K562 (cell line): ENCODE measurements at regions not wholly inside any gene's neighbourhood (a gene's known extent, or its start where the extent isn't known, plus 50 kb on each side); places are given as distances from the start of the nearest gene placed in this dataset.

ENCODE experiments used
- ATAC-seq: fragments of 200-7000 bp; cut with Tn5 transposase; 3 replicates; pipeline ENCODE4 v1.9.1; 2020; ENCODE audit warnings: moderate library complexity
- BruUV-seq: library from RNA; stranded (reverse); fragments of 400-500 nt; replicated peaks from 2 replicates; lab custom pipeline; 2021; lab: Mats Ljungman, UMichigan
- CTCF ChIA-PET: fragments of 300-600 bp; formaldehyde crosslinking; extraction: SDS; loops from one replicate; lab custom pipeline; 2021; ENCODE audit warnings: low intra/inter-chr PET ratio; lab: Yijun Ruan, JAX
- POLR2A ChIA-PET: fragments of 300-600, 350-650 bp; sonication (Branson Sonifier 250); formaldehyde crosslinking; extraction: SDS; loops from one replicate; lab custom pipeline; 2021; ENCODE audit warnings: antibody characterized with exemption, inconsistent platforms; lab: Yijun Ruan, JAX
- DNase-seq, 4 experiments: peaks; one replicate each; pipeline versions ENCODE4 v3.0.0 to v3.0.0-alpha.2; 2011 to 2018; ENCODE audit warnings: low spot score in 3 of 4, mixed read lengths in 3 of 4; ENCODE audit errors: extremely low read depth in 1 of 4
- FAIRE-seq: peaks from 2 replicates; lab custom pipeline; 2011; peaks lifted over from hg19 to GRCh38; lab: Jason Lieb, UNC
- H2AFZ ChIP-seq: 2 replicates; pipeline ENCODE4 v1.6.0; 2011; ENCODE audit warnings: low read depth, low read length, control low read depth, inconsistent platforms
- H3K27ac ChIP-seq: fragments of 200-600 bp; 3 replicates; pipeline ENCODE4 v1.8.0; 2011; ENCODE audit warnings: low read depth, mild to moderate bottlenecking, control low read depth, inconsistent platforms, low read length, moderate library complexity, mixed read lengths; ENCODE audit errors: extremely low read depth
- H3K27me3 ChIP-seq, 2 experiments: fragments of 300-600 bp in 1 of 2; 2 replicates in 1 of 2; 3 replicates in 1 of 2; pipeline versions ENCODE4 v1.6.0 to v1.8.0; 2011; ENCODE audit warnings: inconsistent platforms in 2 of 2, low read length in 2 of 2, mild to moderate bottlenecking in 1 of 2, mixed read lengths in 1 of 2, moderate library complexity in 1 of 2; ENCODE audit not compliant: control insufficient read depth in 2 of 2, insufficient read depth in 2 of 2
- H3K36me3 ChIP-seq: fragments of 300-600 bp; 3 replicates; pipeline ENCODE4 v1.8.0; 2011; ENCODE audit warnings: mild to moderate bottlenecking, low read length, inconsistent platforms; ENCODE audit not compliant: control insufficient read depth, insufficient read depth
- H3K4me1 ChIP-seq, 2 experiments: fragments of 200-600 bp in 1 of 2; replicated peaks in 1 of 2; 2 replicates in 1 of 2; 3 replicates in 1 of 2; pipeline versions ENCODE4 v1.5.1 to v1.8.0; 2011; ENCODE audit warnings: inconsistent platforms in 2 of 2, low read length in 2 of 2, mild to moderate bottlenecking in 1 of 2, mixed read lengths in 1 of 2, moderate library complexity in 1 of 2; ENCODE audit not compliant: control insufficient read depth in 2 of 2, insufficient read depth in 2 of 2
- H3K4me2 ChIP-seq: 2 replicates; pipeline ENCODE4 v1.6.1; 2011; ENCODE audit warnings: low read length, control low read depth, inconsistent platforms, mixed read lengths; ENCODE audit not compliant: insufficient read depth
- H3K4me3 ChIP-seq: fragments of 200-600 bp; sonication (generic), shearing (Covaris generic); 2 replicates; pipeline ENCODE4 v1.5.1; 2016; ENCODE audit warnings: control low read depth, inconsistent platforms
- H3K79me2 ChIP-seq: fragments of 200-600 bp; 3 replicates; pipeline ENCODE4 v1.8.0; 2011; ENCODE audit warnings: low read length, inconsistent platforms; ENCODE audit not compliant: control insufficient read depth, insufficient read depth
- H3K9ac ChIP-seq, 2 experiments: 2 replicates each; pipeline versions ENCODE4 v1.6.0 to v1.6.1; 2011; ENCODE audit warnings: low read depth in 2 of 2, low read length in 2 of 2, control low read depth in 1 of 2, inconsistent platforms in 1 of 2, mild to moderate bottlenecking in 1 of 2, mixed read lengths in 1 of 2; ENCODE audit not compliant: insufficient read depth in 1 of 2
- H3K9me1 ChIP-seq: one replicate; pipeline ENCODE4 v1.6.0; 2011; ENCODE audit warnings: inconsistent platforms, mild to moderate bottlenecking, low read length, moderate library complexity; ENCODE audit not compliant: control insufficient read depth, insufficient read depth
- H3K9me3 ChIP-seq: replicated peaks from 2 replicates; pipeline ENCODE4 v1.5.1; 2011; ENCODE audit warnings: low read depth, low read length, inconsistent platforms; ENCODE audit not compliant: control insufficient read depth, insufficient read depth
- H4K20me1 ChIP-seq: replicated peaks from 2 replicates; pipeline ENCODE4 v1.6.1; 2011; ENCODE audit warnings: low read length, inconsistent platforms, mixed read lengths; ENCODE audit not compliant: control insufficient read depth, insufficient read depth
- ATF1 ChIP-seq, 2 experiments: fragments of 450-650 bp in 1 of 2; IDR thresholded peaks; 2 replicates each; pipeline ENCODE4 v1.6.1; 2016; ENCODE audit warnings: missing compliant biosample characterization in 1 of 2, missing genetic modification characterization in 1 of 2
- MBD2 ChIP-seq: sonication (generic); IDR thresholded peaks from 2 replicates; pipeline ENCODE4 v1.6.1; 2016; ENCODE audit warnings: low read depth, borderline replicate concordance
- MCM7 ChIP-seq, 2 experiments: fragments of 450-650 bp; IDR thresholded peaks; 2 replicates each; pipeline ENCODE4 v1.6.1; 2016 to 2018
- MECOM ChIP-seq: fragments of 250-450 bp; sonication (Bioruptor Pico); IDR thresholded peaks from 2 replicates; pipeline ENCODE4 v1.8.0; 2022; ENCODE audit warnings: inconsistent platforms
- OTX1 ChIP-seq: fragments of 450-650 bp; formaldehyde crosslinking; IDR thresholded peaks from 2 replicates; pipeline ENCODE4 v1.4.0; 2022; ENCODE audit warnings: mild to moderate bottlenecking
- TCFL5 ChIP-seq: fragments of 250-450 bp; sonication (Bioruptor Pico); conservative IDR thresholded peaks from 2 replicates; pipeline ENCODE4 v1.6.1; 2021; ENCODE audit warnings: mild to moderate bottlenecking, moderate library complexity, matching md5 sums
- TRIM24 ChIP-seq, 2 experiments: fragments of 450-650 bp; IDR thresholded peaks; 2 replicates each; pipeline ENCODE4 v1.6.1; 2016
- YY1 ChIP-seq, 3 experiments: IDR thresholded peaks; 2 replicates each; pipeline ENCODE4 v1.6.1; 2011; ENCODE audit warnings: low read length in 2 of 3, mild to moderate bottlenecking in 2 of 3, moderate library complexity in 2 of 3, borderline replicate concordance in 1 of 3, control low read depth in 1 of 3, low read depth in 1 of 3; ENCODE audit not compliant: insufficient read depth in 3 of 3, insufficient replicate concordance in 2 of 3, control insufficient read depth in 1 of 3, insufficient read length in 1 of 3; ENCODE audit errors: extremely low read depth in 1 of 3
- ZNF764 ChIP-seq: fragments of 250-450 bp; sonication (Bioruptor Pico); IDR thresholded peaks from 2 replicates; pipeline ENCODE4 v1.4.0; 2020; ENCODE audit warnings: low read depth, mild to moderate bottlenecking, moderate library complexity
- WGBS: fragments of 100-300 bp; shearing (Covaris generic); methylation state at CpG from one replicate; pipeline ENCODE4 v1.1.6; 2016; ENCODE audit warnings: low coverage, mixed read lengths; ENCODE audit not compliant: insufficient coverage; ENCODE audit errors: missing lambda C conversion rate; 5-methylcytosine and 5-hydroxymethylcytosine counted together
- in situ Hi-C: fragments of 300-500 bp; cut with MboI; formaldehyde crosslinking; loops from 4 replicates; pipeline ENCODE4 v1.15.0; 2018; ENCODE audit warnings: inconsistent platforms, mixed read lengths
- intact Hi-C: fragments of 100-400 bp; cut with micrococcal nuclease; formaldehyde crosslinking; loops from 2 replicates; pipeline ENCODE4 v1.14.2; 2022
- TF ChIP-seq, protein P1 (sequence below): fragments of 250-450 bp; sonication (Bioruptor Pico); IDR thresholded peaks from 2 replicates; pipeline ENCODE4 v1.5.1; 2021; ENCODE audit warnings: mild to moderate bottlenecking

DNA sequence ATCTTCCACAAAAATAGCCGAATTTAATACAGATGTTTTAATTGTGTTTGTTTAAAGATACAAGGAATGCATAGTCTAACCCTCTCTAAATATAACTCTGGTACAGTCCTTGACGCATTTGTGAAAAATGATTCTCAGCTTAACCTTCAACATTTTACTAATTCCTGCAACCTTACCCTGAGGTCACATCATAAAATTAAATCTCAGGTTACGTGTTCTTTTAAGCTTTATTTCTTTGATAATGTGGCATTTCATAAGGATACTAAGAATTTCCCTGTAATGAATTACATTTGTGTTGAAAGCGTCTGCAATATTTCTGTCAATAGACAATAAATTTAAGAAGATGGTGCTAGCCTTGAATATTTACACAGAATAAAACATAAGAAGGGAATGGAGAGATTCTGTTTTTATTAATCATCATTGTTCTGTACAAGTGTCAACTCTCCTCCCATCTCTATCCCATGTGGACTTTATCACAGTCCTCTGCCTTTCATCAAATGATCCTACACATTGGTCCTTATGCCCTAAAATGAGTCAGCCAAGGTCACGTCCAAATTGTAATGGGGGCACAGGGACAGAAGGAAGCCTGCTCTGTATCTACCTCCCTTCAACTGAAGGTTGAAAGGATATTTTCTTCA lies 769.3 kb upstream of the FLRT2 start:
- Histone ChIP-seq H4K20me1 (no peaks in the 10 kb centered on the region), H3K4me2 (no peak overlapping the region), H3K9me3 (no peaks in the 10 kb centered on the region), H3K27me3 (no peaks in the 10 kb centered on the region), H2AFZ (no peak overlapping the region), H3K9me1 (no peaks in the 10 kb centered on the region), H3K36me3 (no peaks in the 10 kb centered on the region), H3K79me2 (no peaks in the 10 kb centered on the region), H3K4me1 (no peaks in the 10 kb centered on the region), H3K27ac (no peak overlapping the region), H3K9ac (no peak overlapping the region), H3K4me3 (no peak overlapping the region)
- CTCF ChIA-PET, result no interaction called here
- no TSS peak for BruUV-seq
- DNase-seq, result no peak
- no peak for TF ChIP-seq YY1 (IDR thresholded peaks at IDR 0.05; ENCODE audit: borderline replicate concordance in 1 of 3, control insufficient read depth in 1 of 3, extremely low read depth in 1 of 3, insufficient read depth in 3 of 3, insufficient read length in 1 of 3, insufficient replicate concordance in 2 of 3, low read depth in 1 of 3, low read length in 2 of 3)
- TF ChIP-seq MECOM, result no peak
- TF ChIP-seq ZNF764 (CRISPR knock-in tag), result no peak
- no peak for TF ChIP-seq TRIM24 (IDR thresholded peaks at IDR 0.05)
- no peak for TF ChIP-seq MCM7 (IDR thresholded peaks at IDR 0.05)
- no peak for TF ChIP-seq OTX1 (CRISPR knock-in tag)
- TF ChIP-seq, protein P1, sequence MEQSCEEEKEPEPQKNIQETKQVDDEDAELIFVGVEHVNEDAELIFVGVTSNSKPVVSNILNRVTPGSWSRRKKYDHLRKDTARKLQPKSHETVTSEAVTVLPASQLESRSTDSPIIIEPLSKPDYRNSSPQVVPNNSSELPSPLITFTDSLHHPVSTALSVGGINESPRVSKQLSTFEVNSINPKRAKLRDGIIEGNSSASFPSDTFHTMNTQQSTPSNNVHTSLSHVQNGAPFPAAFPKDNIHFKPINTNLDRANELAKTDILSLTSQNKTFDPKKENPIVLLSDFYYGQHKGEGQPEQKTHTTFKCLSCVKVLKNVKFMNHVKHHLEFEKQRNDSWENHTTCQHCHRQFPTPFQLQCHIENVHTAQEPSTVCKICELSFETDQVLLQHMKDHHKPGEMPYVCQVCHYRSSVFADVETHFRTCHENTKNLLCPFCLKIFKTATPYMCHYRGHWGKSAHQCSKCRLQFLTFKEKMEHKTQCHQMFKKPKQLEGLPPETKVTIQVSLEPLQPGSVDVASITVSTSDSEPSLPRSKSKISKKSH (CRISPR knock-in tag), result no peak
- TF ChIP-seq MBD2, result no peak
- TF ChIP-seq TCFL5 (CRISPR knock-in tag), result no peak
- TF ChIP-seq ATF1 (CRISPR knock-in tag; IDR thresholded peaks at IDR 0.05), result no peak
- no peak for TF ChIP-seq ATF1 (tag; IDR thresholded peaks at IDR 0.05)
- no peak for ATAC-seq
- POLR2A ChIA-PET, result no interaction called here
- in situ Hi-C loops (no loop called here), intact Hi-C loops (no loop called here)
- 0% methylated on average over 5 of the region's 5 CpGs for WGBS
- FAIRE-seq, result no peak
